ENCODE measurements at regions not wholly inside any gene's neighbourhood (a gene's known extent, or its start where the extent isn't known, plus 50 kb on each side); places are given as distances from the start of the nearest gene placed in this dataset.

GRCh38 chr4:160235285-160235684 is 1132.4 kb downstream of the RAPGEF2 start:
- TF ChIP-seq CTCF (IDR thresholded peaks at IDR 0.05; ENCODE audit: low read depth, low read length) (no peak), EZH2phosphoT487 (IDR thresholded peaks at IDR 0.05; ENCODE audit: low read depth) (no peak)

Data from OCI-LY3 (cell line).